Stimulated activated effector memory CD8-positive, alpha-beta T cell treated with anti-CD3 and anti-CD28 coated beads, Interleukin-12 subunit alpha, Interleukin-12 subunit beta, amount 100 ng/mL, for 72 hours (primary cell): ENCODE measurements at regions not wholly inside any gene's neighbourhood (a gene's known extent, or its start where the extent isn't known, plus 50 kb on each side); places are given as distances from the start of the nearest gene placed in this dataset.
A peak's percentile ranks its signal among the peaks of the same experiment; 100 is the strongest.

Experiments used
- ATAC-seq: fragments of 150-1000 bp; cut with Tn5 transposase; 2 replicates; pipeline ENCODE4 v1.10.0; 2021
- DNase-seq, 2 donors: peaks; one replicate each; pipeline ENCODE4 v3.0.0; 2021 to 2022; ENCODE audit warnings: low spot score in 2 of 2
- H3K27ac Mint-ChIP-seq: one replicate; pipeline ENCODE4 v1.8.0; 2022; ENCODE audit warnings: mild to moderate bottlenecking, mixed read lengths
- H3K36me3 Mint-ChIP-seq: one replicate; pipeline ENCODE4 v1.8.0; 2022; ENCODE audit warnings: mild to moderate bottlenecking, mixed read lengths
- H3K4me1 Mint-ChIP-seq: one replicate; pipeline ENCODE4 v1.8.0; 2022; ENCODE audit warnings: mixed read lengths
- H3K4me3 Mint-ChIP-seq: one replicate; pipeline ENCODE4 v1.8.0; 2022; ENCODE audit warnings: mild to moderate bottlenecking, mixed read lengths
- H3K9me3 Mint-ChIP-seq: one replicate; pipeline ENCODE4 v1.8.0; 2022; ENCODE audit warnings: mixed read lengths

- Mint-ChIP-seq H3K4me3 (no peak overlapping the region), H3K9me3 (peaks cover under 1% of the 10 kb centered on the region), H3K27ac (no peak overlapping the region), H3K4me1 (no peaks in the 10 kb centered on the region), H3K36me3 (no peaks in the 10 kb centered on the region)
- ATAC-seq, result no peak
- DNase-seq, result no peak
Observed at GRCh38 chr20:56995149-56995548, 271.3 kb downstream of the BMP7 start.

DNA sequence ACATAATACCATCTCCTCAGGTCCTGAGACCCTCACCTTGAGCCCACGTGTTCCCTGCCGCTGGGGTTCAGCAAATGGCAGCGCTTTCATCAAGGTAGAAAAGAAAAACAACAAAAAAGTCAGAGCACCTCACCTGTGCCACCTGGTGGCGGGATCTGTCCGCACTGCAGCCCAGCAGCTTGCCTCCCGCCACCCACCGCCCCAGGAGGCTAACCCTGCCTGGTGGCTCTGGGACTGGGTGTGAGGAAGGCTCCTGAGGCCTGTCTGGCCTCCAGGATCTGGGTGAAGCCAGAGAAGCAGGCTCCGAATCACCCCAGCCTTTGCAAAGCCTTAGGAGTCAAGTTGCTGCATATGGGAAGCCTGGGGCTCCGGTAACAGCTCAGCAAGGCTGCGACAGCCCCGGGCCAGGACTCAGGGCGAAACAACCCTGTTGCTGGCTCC lies 270.8 kb downstream of the BMP7 start:
- DNase-seq, result no peak
- peaks cover 3% of the 10 kb centered on the region for H3K9me3 Mint-ChIP-seq
- H3K4me1 Mint-ChIP-seq, result no peaks in the 10 kb centered on the region
- H3K27ac Mint-ChIP-seq, result no peak overlapping the region
- no peak for ATAC-seq
- H3K36me3 Mint-ChIP-seq, result no peaks in the 10 kb centered on the region
- no peak overlapping the region for H3K4me3 Mint-ChIP-seq

GRCh38 chr20:56996533-56996932 lies 269.9 kb downstream of the BMP7 start:
- H3K36me3 Mint-ChIP-seq, result no peaks in the 10 kb centered on the region
- no peak overlapping the region for H3K4me3 Mint-ChIP-seq
- DNase-seq, result no peak
- H3K4me1 Mint-ChIP-seq, result no peaks in the 10 kb centered on the region
- peaks cover 3% of the 10 kb centered on the region for H3K9me3 Mint-ChIP-seq
- H3K27ac Mint-ChIP-seq, result no peak overlapping the region
- no peak for ATAC-seq

GRCh38 chr20:56998438-56998837 lies 268.0 kb downstream of the BMP7 start:
- no peak for DNase-seq
- Mint-ChIP-seq H3K9me3 (peaks cover 3% of the 10 kb centered on the region), H3K4me1 (no peaks in the 10 kb centered on the region), H3K36me3 (no peaks in the 10 kb centered on the region), H3K4me3 (no peak overlapping the region), H3K27ac (no peak overlapping the region)
- ATAC-seq, result no peak

DNA sequence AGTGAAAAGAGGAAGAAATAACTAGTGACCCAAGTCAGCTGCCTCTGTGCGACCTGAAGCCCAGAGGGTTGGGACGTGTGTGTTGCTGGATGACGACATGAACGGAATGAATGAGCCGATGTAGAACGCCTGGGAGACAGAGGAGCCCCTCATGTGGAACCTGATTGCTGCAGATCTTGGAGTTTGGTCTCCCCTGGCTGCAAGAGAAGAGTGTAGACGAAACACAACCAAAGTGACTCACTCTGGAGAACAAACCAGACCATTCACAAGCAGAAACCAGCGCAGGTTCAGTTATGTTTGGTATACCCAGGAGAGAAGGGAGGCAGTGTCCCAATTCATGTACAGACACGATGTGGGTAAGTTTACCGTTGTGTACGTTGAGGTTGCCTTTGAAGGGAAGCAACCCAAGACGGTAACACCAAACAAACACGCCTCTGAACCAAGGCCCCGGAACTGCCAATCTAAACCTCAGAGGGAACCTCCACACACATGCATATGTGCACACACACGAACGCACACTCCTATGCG lies 265.9 kb downstream of the BMP7 start:
- ATAC-seq (no peak), DNase-seq (no peak)
- Mint-ChIP-seq H3K27ac (no peak overlapping the region), H3K36me3 (no peaks in the 10 kb centered on the region), H3K4me1 (no peaks in the 10 kb centered on the region), H3K4me3 (no peak overlapping the region), H3K9me3 (peaks cover 3% of the 10 kb centered on the region)

DNA sequence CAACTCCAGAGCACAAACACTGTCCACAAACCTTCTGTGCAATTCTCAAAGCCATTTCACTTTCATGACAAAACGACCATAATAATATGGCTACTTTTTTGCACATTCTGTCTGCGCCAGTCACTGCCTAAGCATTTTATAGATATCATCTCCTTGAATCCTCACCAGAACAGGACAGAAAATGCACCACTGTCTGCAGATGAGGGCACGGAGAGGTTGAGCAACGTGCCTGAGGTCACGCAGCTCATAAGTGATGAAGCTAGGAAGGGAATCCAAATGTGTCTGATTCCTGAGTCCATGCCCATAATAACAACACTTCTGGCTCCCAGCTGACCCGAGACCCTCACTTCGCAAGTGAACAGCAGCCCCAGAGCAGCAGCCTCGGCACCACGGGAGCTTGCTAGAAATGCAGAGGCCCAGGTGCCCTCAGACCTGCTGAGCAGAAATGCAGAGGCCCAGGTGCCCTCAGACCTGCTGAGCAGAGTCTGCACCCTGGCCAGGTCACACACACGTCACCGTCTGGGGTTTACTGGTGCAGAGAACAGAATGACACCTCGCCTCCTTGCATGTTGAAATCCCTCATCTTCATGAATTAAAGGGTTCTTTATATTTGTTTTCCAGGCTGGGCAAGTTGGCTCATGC lies 265.2 kb downstream of the BMP7 start:
- Mint-ChIP-seq H3K27ac (no peak overlapping the region), H3K4me3 (no peak overlapping the region), H3K4me1 (no peaks in the 10 kb centered on the region), H3K9me3 (peaks cover 3% of the 10 kb centered on the region), H3K36me3 (no peaks in the 10 kb centered on the region)
- DNase-seq, result no peak
- ATAC-seq, result no peak

GRCh38 chr20:57002066-57002570 lies 264.3 kb downstream of the BMP7 start:
- peaks cover 3% of the 10 kb centered on the region for H3K9me3 Mint-ChIP-seq
- H3K27ac Mint-ChIP-seq, result no peak overlapping the region
- no peak for ATAC-seq
- no peak for DNase-seq
- H3K36me3 Mint-ChIP-seq, result no peaks in the 10 kb centered on the region
- no peak overlapping the region for H3K4me3 Mint-ChIP-seq
- no peaks in the 10 kb centered on the region for H3K4me1 Mint-ChIP-seq

GRCh38 chr20:57003012-57003411 lies 263.4 kb downstream of the BMP7 start:
- H3K4me3 Mint-ChIP-seq, result no peak overlapping the region
- H3K4me1 Mint-ChIP-seq, result no peaks in the 10 kb centered on the region
- DNase-seq, result no peak
- H3K9me3 Mint-ChIP-seq, result peaks cover 3% of the 10 kb centered on the region
- H3K27ac Mint-ChIP-seq, result no peak overlapping the region
- no peak for ATAC-seq
- no peaks in the 10 kb centered on the region for H3K36me3 Mint-ChIP-seq

- Mint-ChIP-seq H3K9me3 (peaks cover 3% of the 10 kb centered on the region), H3K4me1 (no peaks in the 10 kb centered on the region), H3K27ac (no peak overlapping the region), H3K36me3 (no peaks in the 10 kb centered on the region), H3K4me3 (no peak overlapping the region)
- no peak for DNase-seq
- ATAC-seq, result peak; percentile 30
Observed at GRCh38 chr20:57004416-57004815, 262.0 kb downstream of the BMP7 start.

DNA sequence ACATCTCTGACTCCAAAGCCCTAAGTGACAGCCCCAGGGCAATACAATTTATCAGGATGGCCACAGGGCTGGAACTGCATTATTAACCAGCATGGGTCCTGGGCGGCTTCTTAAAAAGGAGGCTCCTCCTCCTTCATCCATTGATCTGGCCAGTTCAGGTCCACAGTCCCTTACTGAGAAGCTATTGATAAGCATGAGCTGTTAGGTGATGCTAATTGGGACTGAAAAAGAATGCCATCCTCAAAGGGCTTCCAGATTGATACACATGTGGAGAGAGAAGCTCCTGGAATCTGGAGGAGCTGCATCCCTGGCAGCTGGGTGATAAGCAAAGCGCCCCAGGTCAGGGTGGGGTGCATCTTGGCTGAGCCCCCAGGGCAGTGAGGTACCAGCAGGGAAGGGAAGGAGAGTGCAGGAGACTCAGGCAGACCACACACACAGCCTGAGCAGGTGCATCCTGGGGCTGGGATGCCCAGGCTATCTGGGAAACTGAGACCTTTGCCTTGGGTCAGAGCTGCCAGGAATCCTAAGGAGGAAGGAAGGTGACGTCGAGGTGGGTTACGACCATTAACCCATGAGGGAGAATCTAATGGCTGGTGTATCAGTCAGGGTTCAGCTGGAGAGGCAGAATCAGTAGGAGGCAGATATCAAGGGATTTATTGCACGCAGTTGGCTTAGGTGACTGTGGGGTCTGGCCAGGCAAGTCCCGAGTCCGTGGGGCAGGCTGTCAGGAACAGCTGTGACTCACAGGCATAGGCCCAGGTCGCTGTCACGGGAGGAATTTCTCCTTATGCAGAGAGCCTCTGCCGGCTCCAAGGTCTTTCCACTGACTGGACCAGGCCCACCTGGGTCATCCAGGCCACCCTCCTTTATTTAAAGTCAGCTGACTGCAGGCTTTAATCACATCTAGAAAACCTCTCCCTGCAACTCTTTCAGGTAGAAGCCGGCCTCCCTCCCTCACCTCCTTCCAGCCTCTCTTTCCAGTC lies 261.2 kb downstream of the BMP7 start:
- ATAC-seq, result no peak
- Mint-ChIP-seq H3K27ac (no peak overlapping the region), H3K36me3 (no peaks in the 10 kb centered on the region), H3K4me1 (no peaks in the 10 kb centered on the region), H3K4me3 (no peak overlapping the region), H3K9me3 (peaks cover 2% of the 10 kb centered on the region)
- no peak for DNase-seq

DNA sequence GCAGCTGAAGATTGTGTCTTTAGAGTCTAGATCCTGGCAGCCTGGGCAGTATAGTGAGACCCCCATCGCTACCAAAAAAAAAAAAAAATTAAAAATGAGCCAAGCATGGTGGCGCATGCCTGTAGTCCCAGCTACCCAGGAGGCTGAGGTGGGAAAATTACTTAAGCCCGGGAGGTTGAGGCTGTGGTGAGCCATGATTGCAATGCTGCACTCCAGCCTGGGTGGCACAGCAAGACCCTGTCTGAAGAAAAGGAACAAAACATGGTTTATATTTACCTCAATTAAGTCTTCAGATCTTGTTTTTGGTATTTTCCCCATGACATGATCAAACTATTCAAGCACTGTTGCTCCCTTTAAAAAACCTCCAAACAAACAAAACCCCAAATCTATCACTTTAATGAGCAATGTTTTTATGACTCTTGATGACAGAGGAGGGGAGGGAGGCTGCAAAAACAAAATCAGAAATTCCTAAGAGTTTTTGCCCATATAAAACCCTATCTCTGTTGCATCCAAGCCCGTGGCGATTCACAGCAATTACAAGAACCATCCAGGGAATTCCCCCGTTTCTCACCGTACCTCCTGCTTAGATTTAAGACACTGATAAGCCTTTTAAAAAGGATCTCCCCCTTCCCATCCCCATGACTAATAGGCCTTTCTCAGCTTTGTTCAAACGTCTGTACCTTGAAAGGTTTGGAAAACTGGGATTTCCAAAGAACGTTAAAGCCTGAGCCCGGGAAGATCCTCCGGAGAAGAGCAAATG lies 259.9 kb downstream of the BMP7 start:
- Mint-ChIP-seq H3K36me3 (no peaks in the 10 kb centered on the region), H3K9me3 (no peaks in the 10 kb centered on the region), H3K27ac (no peak overlapping the region), H3K4me1 (no peaks in the 10 kb centered on the region), H3K4me3 (no peak overlapping the region)
- no peak for DNase-seq
- ATAC-seq, result no peak

- no peaks in the 10 kb centered on the region for H3K36me3 Mint-ChIP-seq
- DNase-seq, result no peak
- no peak overlapping the region for H3K4me3 Mint-ChIP-seq
- ATAC-seq, result no peak
- H3K4me1 Mint-ChIP-seq, result no peaks in the 10 kb centered on the region
- no peak overlapping the region for H3K27ac Mint-ChIP-seq
- no peaks in the 10 kb centered on the region for H3K9me3 Mint-ChIP-seq
Observed at GRCh38 chr20:57007171-57007540, 259.3 kb downstream of the BMP7 start.

DNA sequence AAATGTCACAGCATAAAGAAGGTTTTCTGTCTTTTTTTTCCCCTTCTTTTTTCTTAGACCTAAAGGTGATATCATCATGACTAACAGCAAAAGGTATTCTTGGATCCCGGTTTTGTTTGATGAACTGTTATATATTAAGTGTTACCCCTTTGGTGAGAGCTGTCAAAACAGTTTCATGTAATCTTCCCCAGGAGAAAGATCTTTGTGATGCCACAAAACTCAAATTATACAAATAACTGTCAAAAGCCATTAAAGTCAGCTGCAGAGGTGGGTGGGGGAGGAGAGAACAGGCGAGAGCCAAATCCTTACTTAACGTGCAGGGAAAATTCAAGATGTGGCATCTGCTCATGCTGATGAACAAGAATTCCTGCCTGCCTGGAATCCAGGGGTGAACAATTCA lies 258.2 kb downstream of the BMP7 start:
- Mint-ChIP-seq H3K36me3 (no peaks in the 10 kb centered on the region), H3K4me3 (no peak overlapping the region), H3K27ac (no peak overlapping the region), H3K4me1 (no peaks in the 10 kb centered on the region), H3K9me3 (no peaks in the 10 kb centered on the region)
- ATAC-seq (no peak), DNase-seq (no peak)

DNA sequence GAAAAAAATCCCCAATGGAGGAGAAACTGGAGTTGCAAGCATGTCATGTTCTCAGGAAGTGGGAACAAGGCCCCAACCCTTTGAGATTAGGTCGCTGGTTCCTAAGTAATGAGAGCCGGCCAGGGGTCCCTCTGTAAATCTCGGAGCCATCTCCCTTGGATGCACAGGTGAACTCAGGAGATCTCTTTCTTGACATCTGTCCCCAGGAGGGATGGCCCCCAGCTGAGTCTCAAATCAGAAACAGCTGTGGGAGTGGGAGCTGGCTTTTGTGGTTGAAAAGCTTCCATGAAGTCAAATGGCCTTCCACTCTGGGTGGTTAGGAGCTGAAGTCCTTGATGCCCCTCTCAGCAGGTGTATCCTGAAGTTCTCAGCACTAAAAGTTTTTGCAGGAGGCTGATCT lies 257.1 kb downstream of the BMP7 start:
- no peak for ATAC-seq
- no peak for DNase-seq
- Mint-ChIP-seq H3K4me1 (no peaks in the 10 kb centered on the region), H3K9me3 (no peaks in the 10 kb centered on the region), H3K36me3 (no peaks in the 10 kb centered on the region), H3K27ac (no peak overlapping the region), H3K4me3 (no peak overlapping the region)

GRCh38 chr20:57009775-57010174 lies 256.7 kb downstream of the BMP7 start:
- H3K9me3 Mint-ChIP-seq, result no peaks in the 10 kb centered on the region
- H3K27ac Mint-ChIP-seq, result no peak overlapping the region
- no peaks in the 10 kb centered on the region for H3K4me1 Mint-ChIP-seq
- no peak overlapping the region for H3K4me3 Mint-ChIP-seq
- DNase-seq, result no peak
- H3K36me3 Mint-ChIP-seq, result no peaks in the 10 kb centered on the region
- no peak for ATAC-seq
